H9 (cell line): ENCODE measurements at regions not wholly inside any gene's neighbourhood (a gene's known extent, or its start where the extent isn't known, plus 50 kb on each side); places are given as distances from the start of the nearest gene placed in this dataset.
A peak's percentile ranks its signal among the peaks of the same experiment; 100 is the strongest.
"Not testable (repeated sequence)": the region's sequence is repeated elsewhere in the genome, so short reads cannot be mapped to it uniquely, and the experiment has no call there.

Experiments
- DNase-seq: peaks from one replicate; pipeline ENCODE4 v3.0.0-alpha.2; 2017
- H2AFZ ChIP-seq: one replicate; pipeline ENCODE4 v1.6.1; 2013; ENCODE audit warnings: mild to moderate bottlenecking, low read length, control low read depth, moderate library complexity
- H2AK5ac ChIP-seq: 2 replicates; pipeline ENCODE4 v1.6.1; 2013; ENCODE audit warnings: low read length, control low read depth, mixed read lengths; ENCODE audit not compliant: insufficient read length
- H2BK120ac ChIP-seq: one replicate; pipeline ENCODE4 v1.6.1; 2013; ENCODE audit warnings: low read depth, mild to moderate bottlenecking, low read length, control low read depth, inconsistent platforms; ENCODE audit not compliant: poor library complexity, severe bottlenecking
- H2BK12ac ChIP-seq: 2 replicates; pipeline ENCODE4 v1.6.1; 2013; ENCODE audit warnings: low read length, control low read depth, mixed read lengths, low read depth; ENCODE audit not compliant: insufficient read length
- H2BK15ac ChIP-seq: 2 replicates; pipeline ENCODE4 v1.6.1; 2013; ENCODE audit warnings: low read depth, low read length, control low read depth
- H2BK20ac ChIP-seq: one replicate; pipeline ENCODE4 v1.6.1; 2013; ENCODE audit warnings: low read depth, mild to moderate bottlenecking, low read length, control low read depth, inconsistent platforms; ENCODE audit not compliant: poor library complexity, severe bottlenecking
- H2BK5ac ChIP-seq: 2 replicates; pipeline ENCODE4 v1.6.1; 2013; ENCODE audit warnings: low read length, control low read depth, mixed read lengths; ENCODE audit not compliant: insufficient read length
- H3K14ac ChIP-seq: 2 replicates; pipeline ENCODE4 v1.6.1; 2013; ENCODE audit warnings: low read length, control low read depth; ENCODE audit not compliant: insufficient read depth
- H3K18ac ChIP-seq: 2 replicates; pipeline ENCODE4 v1.6.1; 2013; ENCODE audit warnings: low read depth, mild to moderate bottlenecking, mixed read lengths, low read length, control low read depth; ENCODE audit not compliant: insufficient read length
- H3K23ac ChIP-seq: 2 replicates; pipeline ENCODE4 v1.6.1; 2013; ENCODE audit warnings: low read length, control low read depth, mixed read lengths, low read depth; ENCODE audit not compliant: insufficient read length
- H3K23me2 ChIP-seq: 2 replicates; pipeline ENCODE4 v1.6.1; 2013; ENCODE audit warnings: low read depth, mild to moderate bottlenecking, mixed read lengths, low read length, control low read depth; ENCODE audit not compliant: insufficient read length, poor library complexity, severe bottlenecking
- H3K27ac ChIP-seq: 2 replicates; pipeline ENCODE4 v1.5.1; 2013; ENCODE audit warnings: low read length, control low read depth, mixed read lengths, low read depth; ENCODE audit not compliant: insufficient read length
- H3K27me3 ChIP-seq: 2 replicates; pipeline ENCODE4 v1.6.1; 2013; ENCODE audit warnings: low read length, control low read depth, inconsistent platforms; ENCODE audit not compliant: insufficient read depth
- H3K4ac ChIP-seq: 2 replicates; pipeline ENCODE4 v1.6.1; 2013; ENCODE audit warnings: low read depth, mild to moderate bottlenecking, control low read depth, inconsistent platforms, low read length, moderate library complexity
- H3K4me1 ChIP-seq: 2 replicates; pipeline ENCODE4 v1.6.1; 2013; ENCODE audit warnings: low read length, control low read depth, inconsistent platforms; ENCODE audit not compliant: insufficient read depth
- H3K4me2 ChIP-seq: 2 replicates; pipeline ENCODE4 v1.6.1; 2013; ENCODE audit warnings: low read length, control low read depth, mixed read lengths; ENCODE audit not compliant: insufficient read length, insufficient read depth
- H3K56ac ChIP-seq: 2 replicates; pipeline ENCODE4 v1.6.1; 2013; ENCODE audit warnings: low read depth, mild to moderate bottlenecking, mixed read lengths, low read length, control low read depth; ENCODE audit not compliant: insufficient read length
- H3K79me1 ChIP-seq: 2 replicates; pipeline ENCODE4 v1.6.1; 2013; ENCODE audit warnings: low read depth, mild to moderate bottlenecking, moderate library complexity, low read length, control low read depth, inconsistent platforms; ENCODE audit not compliant: insufficient read depth, poor library complexity, severe bottlenecking
- H3K79me2 ChIP-seq: 2 replicates; pipeline ENCODE4 v1.6.1; 2013; ENCODE audit warnings: low read length, control low read depth, inconsistent platforms; ENCODE audit not compliant: insufficient read depth
- H3K9ac ChIP-seq: 2 replicates; pipeline ENCODE4 v1.6.1; 2013; ENCODE audit warnings: low read length, control low read depth, mixed read lengths; ENCODE audit not compliant: insufficient read length; ENCODE audit errors: extremely low read depth
- H3K9me3 ChIP-seq: one replicate; pipeline ENCODE4 v1.6.1; 2013; ENCODE audit warnings: low read depth, low read length, inconsistent platforms; ENCODE audit not compliant: control insufficient read depth
- H3T11ph ChIP-seq: one replicate; pipeline ENCODE4 v1.6.1; 2013; ENCODE audit warnings: mild to moderate bottlenecking, low read length, control low read depth, inconsistent platforms
- H4K20me1 ChIP-seq: one replicate; pipeline ENCODE4 v1.6.1; 2013; ENCODE audit not compliant: control insufficient read depth, insufficient read length, insufficient read depth
- H4K5ac ChIP-seq: 2 replicates; pipeline ENCODE4 v1.6.1; 2013; ENCODE audit warnings: low read depth, mild to moderate bottlenecking, mixed read lengths, low read length, control low read depth; ENCODE audit not compliant: insufficient read length
- H4K8ac ChIP-seq: replicated peaks from 2 replicates; pipeline ENCODE4 v1.6.1; 2013; ENCODE audit warnings: low read length, control low read depth, mixed read lengths, low read depth; ENCODE audit not compliant: insufficient read length
- H4K91ac ChIP-seq: 2 replicates; pipeline ENCODE4 v1.6.1; 2013; ENCODE audit warnings: low read depth, mild to moderate bottlenecking, moderate library complexity, mixed read lengths, low read length, control low read depth; ENCODE audit not compliant: insufficient read length
- H3K27ac Mint-ChIP-seq, 3 experiments: 2 replicates in 2 of 3; 3 replicates in 1 of 3; pipeline ENCODE4 v1.8.0; 2020 to 2021; ENCODE audit warnings: mixed read lengths in 3 of 3, mild to moderate bottlenecking in 1 of 3, moderate library complexity in 1 of 3
- H3K27me3 Mint-ChIP-seq: 2 replicates; pipeline ENCODE4 v1.8.0; 2021; ENCODE audit warnings: low read depth, mild to moderate bottlenecking, moderate library complexity, mixed read lengths
- H3K36me3 Mint-ChIP-seq, 3 experiments: 2 replicates in 2 of 3; 3 replicates in 1 of 3; pipeline ENCODE4 v1.8.0; 2020 to 2021; ENCODE audit warnings: low read depth in 3 of 3, mixed read lengths in 3 of 3; ENCODE audit not compliant: insufficient read depth in 1 of 3
- H3K4me1 Mint-ChIP-seq, 2 experiments: 2 replicates each; pipeline ENCODE4 v1.8.0; 2020; ENCODE audit warnings: mixed read lengths in 2 of 2
- H3K4me3 Mint-ChIP-seq, 2 experiments: 2 replicates in 1 of 2; 3 replicates in 1 of 2; pipeline ENCODE4 v1.8.0; 2020 to 2021; ENCODE audit warnings: mild to moderate bottlenecking in 2 of 2, mixed read lengths in 2 of 2, moderate library complexity in 1 of 2
- H3K9me3 Mint-ChIP-seq, 2 experiments: 2 replicates in 1 of 2; 3 replicates in 1 of 2; pipeline ENCODE4 v1.8.0; 2020; ENCODE audit warnings: mild to moderate bottlenecking in 2 of 2, mixed read lengths in 2 of 2, moderate library complexity in 1 of 2
- WGBS: extraction: QIAGEN DNeasy Blood & Tissue Kit; methylation state at CpG from one replicate; pipeline ENCODE4 v1.1.7; 2013; ENCODE audit warnings: missing lambda C conversion rate, low lambda C conversion rate, mixed read lengths; ENCODE audit not compliant: insufficient read length; ENCODE audit errors: extremely low coverage; 5-methylcytosine and 5-hydroxymethylcytosine counted together

GRCh38 chr21:10361214-10361736, 160.1 kb upstream of the TPTE start:
- not testable (repeated sequence) for H2BK5ac ChIP-seq, H3K18ac ChIP-seq, H3K14ac ChIP-seq, H3K27ac ChIP-seq, H4K91ac ChIP-seq, H4K20me1 ChIP-seq, H3K9ac ChIP-seq, H3K27ac Mint-ChIP-seq, H3K23me2 ChIP-seq, H3K4ac ChIP-seq, H3K4me1 ChIP-seq, H3K23ac ChIP-seq, H3K4me1 Mint-ChIP-seq, H3K4me2 ChIP-seq, H2AFZ ChIP-seq, H3K27me3 Mint-ChIP-seq, H4K8ac ChIP-seq, H3K56ac ChIP-seq, H3K4me3 Mint-ChIP-seq, H2BK12ac ChIP-seq, H2BK20ac ChIP-seq, H2BK120ac ChIP-seq, H3K79me1 ChIP-seq, H3T11ph ChIP-seq, H3K27me3 ChIP-seq, H4K5ac ChIP-seq, H2AK5ac ChIP-seq, H2BK15ac ChIP-seq, DNase-seq, H3K79me2 ChIP-seq
- Mint-ChIP-seq H3K9me3 (peaks cover 65 to 67% of the 10 kb centered on the region in 2 experiments), H3K36me3 (peaks cover 19 to 41% (median 30%) of the 10 kb centered on the region in 3 experiments)
- H3K9me3 ChIP-seq = peaks cover 68% of the 10 kb centered on the region
- WGBS = no CpG with 5 or more reads among the region's 3 CpGs

- not testable (repeated sequence) for H2BK12ac ChIP-seq, H3K14ac ChIP-seq
Measured at GRCh38 chr21:10362816-10363215, 158.6 kb upstream of the TPTE start.

More at GRCh38 chr21:10362816-10363215, 158.6 kb upstream of the TPTE start:
- not testable (repeated sequence) for H4K8ac ChIP-seq, H3K23ac ChIP-seq, H2AK5ac ChIP-seq, H3K18ac ChIP-seq, H3K4me1 Mint-ChIP-seq, DNase-seq, H2BK5ac ChIP-seq, H3K56ac ChIP-seq, H3K4me1 ChIP-seq, H4K91ac ChIP-seq, H4K20me1 ChIP-seq, H3K23me2 ChIP-seq, H3K79me1 ChIP-seq, H3K9ac ChIP-seq, H3K4me2 ChIP-seq, H3K27ac ChIP-seq, H3K27me3 Mint-ChIP-seq, H2BK20ac ChIP-seq, H4K5ac ChIP-seq, H3K79me2 ChIP-seq, H2AFZ ChIP-seq, H3K27ac Mint-ChIP-seq, H3T11ph ChIP-seq, H3K27me3 ChIP-seq, H3K4ac ChIP-seq, H2BK120ac ChIP-seq, H2BK15ac ChIP-seq
- Mint-ChIP-seq H3K36me3 (peaks cover 18 to 37% (median 26%) of the 10 kb centered on the region in 3 experiments), H3K9me3 (peaks cover 52 to 53% of the 10 kb centered on the region in 2 experiments), H3K4me3 (peak overlapping the region in 1 of 2 experiments; percentile 21; a peak in 1 of 5 replicates)
- no CpG with 5 or more reads among the region's 9 CpGs for WGBS
- peaks cover 55% of the 10 kb centered on the region for H3K9me3 ChIP-seq
